ENCODE measurements at regions not wholly inside any gene's neighbourhood (a gene's known extent, or its start where the extent isn't known, plus 50 kb on each side); places are given as distances from the start of the nearest gene placed in this dataset.

DNA sequence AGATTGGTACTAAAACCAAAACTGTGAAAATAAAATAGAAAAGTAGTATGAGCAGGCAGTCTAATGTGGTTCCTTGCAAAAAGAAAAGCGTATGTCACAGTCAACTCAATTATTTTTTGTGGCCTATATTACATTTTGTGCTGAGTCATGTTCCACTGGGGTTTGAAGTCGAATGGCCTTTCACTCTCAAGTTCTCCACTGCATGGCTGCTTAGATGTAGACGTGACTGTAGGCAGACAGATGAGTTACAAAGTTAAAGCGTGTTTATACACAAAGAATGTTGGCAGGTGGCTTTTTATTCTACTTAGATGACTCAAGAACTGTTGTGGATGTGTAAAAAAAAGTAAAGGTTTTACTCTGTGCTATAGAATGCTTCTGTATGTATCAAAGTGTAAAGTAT lies 133.9 kb downstream of the SLITRK6 start:
- no peak for DNase-seq (ENCODE audit: low read depth)

DNA sequence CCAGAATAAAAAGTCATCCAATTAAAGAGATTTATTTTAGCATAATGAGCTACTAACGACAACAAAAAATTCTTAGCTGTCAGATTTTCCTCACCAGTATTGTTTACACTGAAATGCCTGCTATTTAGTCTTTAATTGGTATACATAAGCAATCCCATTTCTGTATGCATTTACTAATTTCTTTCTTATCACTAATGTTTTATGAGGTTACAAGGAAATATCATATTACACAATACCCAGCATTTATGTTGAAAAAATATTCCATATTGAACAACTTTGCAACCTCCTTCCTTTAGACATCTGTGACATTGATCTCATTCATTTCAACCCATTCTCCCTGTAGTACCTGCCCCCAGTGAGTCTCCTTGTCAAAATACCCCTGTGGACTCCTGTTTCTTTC lies 135.4 kb downstream of the SLITRK6 start:
- no peak for DNase-seq (ENCODE audit: low read depth)

GRCh38 chr13:85662186-85662585 lies 137.0 kb downstream of the SLITRK6 start:
- no peak for DNase-seq (ENCODE audit: low read depth)

DNA sequence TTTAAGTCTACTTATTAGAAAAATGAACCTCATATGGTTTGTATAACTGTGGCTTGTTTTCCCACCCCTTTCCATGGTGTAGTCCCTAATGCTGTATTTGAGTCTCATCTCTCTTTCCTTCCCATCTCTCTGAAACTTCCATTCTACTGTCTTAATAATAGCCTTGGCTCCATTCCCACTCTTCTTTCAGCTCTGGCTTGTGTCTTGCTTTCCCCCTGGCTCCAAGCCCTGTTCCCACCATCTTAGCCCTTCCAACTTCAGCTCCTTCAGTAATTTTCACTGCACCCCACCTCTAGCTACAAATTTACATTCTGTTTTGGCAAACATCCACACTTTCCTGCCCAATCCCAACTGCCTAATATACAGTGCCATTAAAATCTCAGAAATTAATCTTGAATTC lies 137.5 kb downstream of the SLITRK6 start:
- no peak for DNase-seq (ENCODE audit: low read depth)

DNA sequence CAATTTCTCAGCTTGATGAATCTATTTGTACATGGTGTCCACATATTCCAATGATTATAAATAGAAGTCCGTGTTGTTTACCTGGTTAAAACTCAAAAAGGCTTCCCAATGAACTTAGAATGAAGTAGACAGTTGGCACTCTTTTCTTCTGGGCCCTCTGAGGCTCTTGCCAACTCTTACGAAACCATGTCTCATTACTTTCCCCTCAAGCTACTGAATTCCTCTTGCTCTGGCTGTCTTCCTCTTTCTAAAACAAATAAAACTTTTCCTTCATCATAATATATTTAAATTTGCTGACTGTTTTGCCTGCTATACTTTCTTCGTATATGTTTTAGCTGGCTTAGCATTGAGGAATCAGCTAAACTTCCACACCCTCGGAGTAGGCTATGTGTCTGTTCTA lies 139.7 kb downstream of the SLITRK6 start:
- no peak for DNase-seq (ENCODE audit: low read depth)

- DNase-seq (ENCODE audit: low read depth), result no peak
Observed at GRCh38 chr13:85657942-85658341, 141.3 kb downstream of the SLITRK6 start.

- DNase-seq (ENCODE audit: low read depth), result no peak
Observed at GRCh38 chr13:85655040-85655439, 144.2 kb downstream of the SLITRK6 start.

- no peak for DNase-seq (ENCODE audit: low read depth)
Observed at GRCh38 chr13:85654227-85654626, 145.0 kb downstream of the SLITRK6 start.

DNA sequence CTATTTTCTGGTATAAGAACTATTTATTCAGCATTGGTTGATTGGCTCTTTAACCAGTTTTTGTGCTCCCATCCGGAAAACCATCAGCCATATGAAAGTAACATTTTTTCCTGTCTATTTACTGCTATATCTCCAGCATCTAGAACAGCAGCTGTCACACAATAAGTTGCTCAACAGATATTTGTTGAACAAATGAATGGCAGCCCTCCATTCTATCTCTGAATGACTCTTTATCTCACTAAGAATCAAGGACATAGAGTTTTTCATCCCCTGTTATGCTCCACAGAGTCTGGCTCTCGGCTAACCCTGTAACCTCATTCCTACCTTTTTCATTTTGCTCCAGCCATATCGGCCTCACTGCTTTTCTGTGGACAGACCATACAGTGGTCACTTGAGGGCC lies 145.5 kb downstream of the SLITRK6 start:
- no peak for DNase-seq (ENCODE audit: low read depth)

DNA sequence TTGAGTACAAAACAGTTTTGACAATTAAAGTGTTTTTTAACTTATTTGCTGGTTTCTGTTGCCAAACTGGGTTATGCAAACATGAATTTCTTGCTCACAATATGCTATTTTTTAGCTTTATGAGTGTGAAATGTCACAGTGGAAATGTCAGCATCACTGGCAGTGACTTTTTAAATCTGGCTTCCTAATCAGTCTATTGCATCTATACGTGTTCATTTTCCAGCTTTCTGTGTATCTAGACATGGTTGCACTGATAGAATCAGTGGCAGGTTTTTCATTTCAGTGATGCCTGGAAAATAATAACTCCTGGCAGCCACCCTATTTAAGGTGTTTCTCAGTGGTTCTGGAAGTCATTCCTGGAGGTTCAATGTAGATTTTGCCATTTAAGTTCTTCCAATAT lies 146.7 kb downstream of the SLITRK6 start:
- no peak for DNase-seq (ENCODE audit: low read depth)

DNA sequence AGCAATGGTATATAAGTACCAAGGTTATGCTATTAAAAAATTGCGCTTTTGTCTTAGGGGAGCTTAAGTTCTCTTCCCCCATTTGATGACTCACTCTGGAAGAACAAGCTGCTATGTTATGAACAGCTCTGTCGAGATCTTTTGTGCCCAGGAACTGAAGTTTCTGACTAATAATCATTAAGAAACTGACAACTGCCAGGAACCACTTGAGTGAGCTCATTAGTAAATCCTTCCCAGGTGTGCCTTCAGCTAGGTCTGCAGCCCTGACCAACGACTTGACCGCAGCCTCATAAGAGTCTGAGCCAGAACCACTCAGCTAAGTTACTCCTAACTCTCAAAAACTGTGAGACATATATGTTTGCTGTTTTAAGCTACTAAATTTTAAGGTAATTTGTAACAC lies 147.8 kb downstream of the SLITRK6 start:
- no peak for DNase-seq (ENCODE audit: low read depth)

DNA sequence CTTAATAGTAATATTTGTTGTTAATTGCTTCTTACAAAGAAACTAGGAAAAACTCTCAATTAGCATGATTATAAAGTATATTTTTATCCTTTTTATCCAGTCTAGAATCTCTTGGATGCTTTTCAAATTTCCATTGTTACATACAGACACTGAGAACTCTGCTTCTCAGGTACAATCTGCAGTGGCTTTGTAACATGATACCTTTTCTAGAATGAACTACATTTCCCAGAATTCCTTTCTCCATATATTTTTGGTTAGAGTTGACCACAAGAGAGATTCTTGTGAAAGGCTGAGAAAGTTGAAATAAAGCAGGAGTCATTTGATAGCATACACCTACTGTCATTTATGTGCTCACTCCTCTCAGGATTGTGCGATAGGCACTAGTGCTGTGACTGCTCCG lies 148.6 kb downstream of the SLITRK6 start:
- DNase-seq (ENCODE audit: low read depth), result no peak

GRCh38 chr13:85640727-85641126 lies 158.5 kb downstream of the SLITRK6 start:
- no peak for DNase-seq (ENCODE audit: low read depth)

DNA sequence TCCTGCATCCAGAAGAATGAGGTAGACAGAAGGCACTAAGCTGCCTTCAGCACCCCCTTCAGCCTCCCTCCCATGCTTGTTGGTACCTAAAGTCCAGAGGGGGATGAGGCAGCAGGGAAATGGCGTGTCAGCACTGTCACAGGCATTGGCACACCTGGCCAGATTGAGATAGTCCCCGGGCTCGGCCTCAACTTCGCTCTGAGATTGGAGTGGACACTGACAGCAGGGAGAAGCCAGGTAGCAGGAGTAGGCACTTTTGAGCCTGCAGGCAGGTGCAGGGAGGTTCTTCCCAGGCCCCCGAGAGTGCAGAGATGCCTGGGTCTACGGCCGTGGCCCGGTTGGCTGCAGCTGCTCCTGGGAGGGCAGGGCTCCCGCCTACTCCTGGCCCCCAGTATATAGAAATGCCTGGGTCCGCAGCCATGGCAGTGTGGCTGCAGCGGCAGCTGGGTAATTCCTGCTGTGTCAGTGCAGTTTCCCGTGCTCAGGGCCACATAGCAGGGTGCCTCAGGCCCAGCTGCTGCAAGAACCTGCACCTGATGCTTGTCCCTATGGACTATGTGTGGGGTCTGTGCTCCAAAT lies 160.3 kb downstream of the SLITRK6 start:
- no peak for DNase-seq (ENCODE audit: low read depth)

GRCh38 chr13:85638265-85638664 lies 161.0 kb downstream of the SLITRK6 start:
- DNase-seq (ENCODE audit: low read depth), result no peak

GRCh38 chr13:85632526-85633195 lies 166.6 kb downstream of the SLITRK6 start:
- DNase-seq (ENCODE audit: low read depth), result no peak

DNA sequence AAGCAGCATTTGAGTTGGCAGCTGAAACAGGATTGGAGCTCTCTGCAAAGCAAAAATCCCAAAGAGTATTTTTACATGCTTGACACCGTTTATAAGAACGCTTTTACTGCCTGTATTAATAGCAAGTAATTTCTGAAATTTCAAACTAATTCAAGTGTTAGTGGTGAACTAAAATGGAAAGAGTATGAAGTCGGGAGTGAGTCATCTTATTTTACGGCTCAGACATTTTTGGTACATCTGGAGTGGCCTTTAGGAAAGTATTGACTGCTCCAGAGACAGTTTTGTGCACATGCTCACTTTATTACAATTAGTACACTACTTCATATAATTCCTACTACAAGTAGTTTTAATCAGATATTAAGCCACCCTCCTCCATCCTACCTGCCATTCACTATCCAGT lies 167.4 kb downstream of the SLITRK6 start:
- DNase-seq (ENCODE audit: low read depth), result no peak

- no peak for DNase-seq (ENCODE audit: low read depth)
Observed at GRCh38 chr13:85626603-85627002, 172.6 kb downstream of the SLITRK6 start.

- no peak for DNase-seq (ENCODE audit: low read depth)
Observed at GRCh38 chr13:85619321-85619720, 179.9 kb downstream of the SLITRK6 start.

GRCh38 chr13:85618521-85618920 lies 180.7 kb downstream of the SLITRK6 start:
- no peak for DNase-seq (ENCODE audit: low read depth)

DNA sequence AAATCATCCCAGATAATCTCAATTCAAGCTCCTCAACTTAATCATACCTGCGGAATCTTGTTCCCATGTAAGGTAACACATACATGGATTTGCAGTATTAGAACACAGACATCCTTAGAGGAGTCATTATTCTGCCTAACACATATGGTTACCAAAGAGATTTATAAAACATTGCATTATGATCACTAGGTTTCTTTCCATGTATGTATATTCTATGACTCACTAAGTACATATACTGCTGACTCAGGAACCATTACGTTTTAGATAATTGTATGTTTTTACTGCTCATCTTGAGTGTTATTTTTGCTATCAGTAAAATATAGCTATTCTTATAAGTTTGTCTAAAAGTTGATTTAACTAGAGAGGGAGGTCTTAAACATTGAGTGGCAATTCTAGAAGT lies 182.9 kb downstream of the SLITRK6 start:
- no peak for DNase-seq (ENCODE audit: low read depth)

- no peak for DNase-seq (ENCODE audit: low read depth)
Observed at GRCh38 chr13:85615031-85615430, 184.2 kb downstream of the SLITRK6 start.

DNA sequence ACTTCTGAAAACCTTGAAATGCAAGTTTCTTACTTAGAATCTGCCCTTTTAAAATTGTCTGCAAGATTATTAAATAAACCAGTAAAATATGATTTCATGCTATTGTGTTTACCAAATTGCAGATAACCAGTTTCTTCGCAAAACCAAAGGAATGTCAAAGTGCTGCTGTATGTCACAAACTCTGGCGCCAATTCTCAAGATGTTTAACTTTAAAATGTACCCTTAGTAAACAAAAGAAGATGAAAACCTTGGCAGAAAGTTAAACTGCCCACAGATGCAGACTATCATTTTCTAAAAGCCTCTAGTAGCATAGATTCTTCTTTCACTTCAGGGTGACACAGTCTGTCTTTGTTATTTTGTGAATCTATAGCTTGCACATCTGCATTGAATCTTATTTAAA lies 189.2 kb downstream of the SLITRK6 start:
- DNase-seq (ENCODE audit: low read depth), result no peak

DNA sequence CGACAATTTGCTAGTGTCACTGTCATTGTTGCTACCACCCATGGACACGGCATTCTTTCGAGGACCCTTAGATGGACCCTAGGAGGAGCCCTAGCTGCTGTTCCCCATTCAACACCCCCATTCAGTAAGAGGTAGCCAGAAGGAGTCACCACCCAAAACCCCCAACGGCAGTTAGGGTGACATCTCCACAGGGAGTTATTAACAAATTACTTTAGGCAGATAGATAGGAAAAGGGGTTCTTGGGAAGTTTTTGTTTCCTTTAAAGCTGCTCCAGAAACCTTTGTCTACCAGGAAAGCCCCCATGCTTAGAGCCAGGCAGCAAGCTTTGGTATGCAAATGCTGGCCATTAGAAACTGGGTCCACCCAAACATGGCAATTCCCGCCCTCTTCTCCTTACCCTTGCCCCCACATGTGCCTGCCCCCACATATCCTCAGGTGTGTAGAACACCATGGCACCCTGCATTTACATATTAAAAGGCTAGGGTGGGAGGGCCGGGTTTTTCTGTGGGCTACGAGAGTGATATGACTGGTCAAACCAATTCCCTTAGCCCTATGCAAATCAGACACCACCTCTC lies 190.9 kb downstream of the SLITRK6 start:
- DNase-seq (ENCODE audit: low read depth), result no peak

Measured in stimulated activated CD8-positive, alpha-beta memory T cell treated with anti-CD3 and anti-CD28 coated beads, Interleukin-4, amount 100 ng/mL, for 24 hours (primary cell).